Breast epithelium (tissue), 4 donors: ENCODE measurements at regions not wholly inside any gene's neighbourhood (a gene's known extent, or its start where the extent isn't known, plus 50 kb on each side); places are given as distances from the start of the nearest gene placed in this dataset.

Experiments used
- DNase-seq, 2 donors: peaks; one replicate each; pipeline ENCODE4 v3.0.0-alpha.2; 2019; ENCODE audit warnings: low spot score in 2 of 2
- H3K27ac ChIP-seq, 2 donors: fragments of 200-600 bp; sonication (generic) in 1 of 2; one replicate each; pipeline ENCODE4 v1.5.1; 2016 to 2019; ENCODE audit warnings: mild to moderate bottlenecking in 1 of 2
- H3K27me3 ChIP-seq, 2 donors: fragments of 200-600 bp; sonication (generic) in 1 of 2; one replicate each; pipeline versions ENCODE4 v1.5.1 to v1.6.0; 2017 to 2019; ENCODE audit warnings: control low read depth in 1 of 2, mild to moderate bottlenecking in 1 of 2
- H3K36me3 ChIP-seq: fragments of 200-600 bp; one replicate; pipeline ENCODE4 v1.5.1; 2019
- H3K4me1 ChIP-seq, 2 donors: fragments of 200-600 bp; sonication (generic); one replicate each; pipeline ENCODE4 v1.5.1; 2016 to 2019; ENCODE audit warnings: control low read depth in 1 of 2
- H3K4me3 ChIP-seq, 3 donors: fragments of 200-600 bp; sonication (generic); 1 replicate in 2 of 3; 2 replicates in 1 of 3; pipeline ENCODE4 v1.5.1; 2016 to 2019; ENCODE audit warnings: mild to moderate bottlenecking in 3 of 3, moderate library complexity in 2 of 3
- H3K9me3 ChIP-seq, 2 donors: fragments of 200-600 bp; sonication (generic) in 1 of 2; one replicate each; pipeline ENCODE4 v1.5.1; 2016 to 2019; ENCODE audit warnings: control low read depth in 1 of 2
- POLR2A ChIP-seq: fragments of 450-650 bp; IDR thresholded peaks from one replicate; pipeline ENCODE4 v1.6.1; 2016; ENCODE audit warnings: antibody characterized with exemption, mild to moderate bottlenecking, moderate library complexity
- POLR2AphosphoS5 ChIP-seq, 3 donors: sonication (generic); formaldehyde crosslinking; IDR thresholded peaks; one replicate each; pipeline ENCODE4 v1.6.1; 2017; ENCODE audit warnings: antibody characterized with exemption in 3 of 3
- intact Hi-C: fragments of 100-400 bp; cut with DNase I; formaldehyde crosslinking; loops from one replicate; pipeline ENCODE4 v1.15.1; 2023; ENCODE audit warnings: low total_unique reads
- TF ChIP-seq, protein P1 (sequence below), 3 donors: fragments of 450-650 bp; IDR thresholded peaks; one replicate each; pipeline ENCODE4 v1.5.1; 2016 to 2017; ENCODE audit warnings: antibody characterized with exemption in 3 of 3, mild to moderate bottlenecking in 3 of 3, moderate library complexity in 3 of 3

DNA sequence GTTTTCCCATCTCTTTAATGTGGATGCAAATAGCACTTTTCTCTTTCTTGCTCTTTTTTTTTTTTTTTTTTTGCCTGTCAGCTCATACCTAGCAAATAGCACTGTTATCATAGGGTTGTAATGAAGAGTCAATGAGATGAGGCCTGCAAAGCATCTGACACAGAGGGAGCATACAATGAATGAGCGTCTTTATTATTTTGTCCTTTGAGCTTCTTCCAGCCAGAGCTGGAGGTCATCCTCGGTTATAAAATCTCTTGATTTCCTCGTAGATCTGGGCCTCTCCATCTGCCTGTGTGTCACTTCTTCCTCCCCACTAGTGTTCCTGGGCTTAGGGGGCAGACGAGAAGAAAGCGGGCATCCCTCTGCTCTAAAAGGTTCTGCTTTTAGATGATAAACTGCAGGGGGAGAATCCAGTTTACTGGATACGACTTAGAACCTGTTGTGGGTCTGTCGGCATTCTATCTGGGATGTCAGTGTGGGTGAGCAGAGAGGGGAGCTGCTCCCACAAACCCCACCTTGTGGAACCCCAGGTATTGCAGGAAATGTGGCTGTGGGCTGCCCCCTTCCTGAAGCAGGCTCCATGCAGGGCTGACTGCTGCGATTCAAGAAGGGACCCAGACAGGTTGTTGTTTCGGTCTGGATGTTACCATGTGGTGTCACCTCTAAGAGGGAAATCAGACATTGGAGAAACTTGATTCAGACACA is 135.8 kb upstream of the GPR26 start:
- TF ChIP-seq, protein P1, sequence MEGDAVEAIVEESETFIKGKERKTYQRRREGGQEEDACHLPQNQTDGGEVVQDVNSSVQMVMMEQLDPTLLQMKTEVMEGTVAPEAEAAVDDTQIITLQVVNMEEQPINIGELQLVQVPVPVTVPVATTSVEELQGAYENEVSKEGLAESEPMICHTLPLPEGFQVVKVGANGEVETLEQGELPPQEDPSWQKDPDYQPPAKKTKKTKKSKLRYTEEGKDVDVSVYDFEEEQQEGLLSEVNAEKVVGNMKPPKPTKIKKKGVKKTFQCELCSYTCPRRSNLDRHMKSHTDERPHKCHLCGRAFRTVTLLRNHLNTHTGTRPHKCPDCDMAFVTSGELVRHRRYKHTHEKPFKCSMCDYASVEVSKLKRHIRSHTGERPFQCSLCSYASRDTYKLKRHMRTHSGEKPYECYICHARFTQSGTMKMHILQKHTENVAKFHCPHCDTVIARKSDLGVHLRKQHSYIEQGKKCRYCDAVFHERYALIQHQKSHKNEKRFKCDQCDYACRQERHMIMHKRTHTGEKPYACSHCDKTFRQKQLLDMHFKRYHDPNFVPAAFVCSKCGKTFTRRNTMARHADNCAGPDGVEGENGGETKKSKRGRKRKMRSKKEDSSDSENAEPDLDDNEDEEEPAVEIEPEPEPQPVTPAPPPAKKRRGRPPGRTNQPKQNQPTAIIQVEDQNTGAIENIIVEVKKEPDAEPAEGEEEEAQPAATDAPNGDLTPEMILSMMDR (IDR thresholded peaks at IDR 0.05), result no peak
- TF ChIP-seq POLR2A (no peak), POLR2AphosphoS5 (IDR thresholded peaks at IDR 0.05) (no peak)
- no peak overlapping the region for H3K4me3 ChIP-seq
- H3K9me3 ChIP-seq, result no peaks in the 10 kb centered on the region
- H3K4me1 ChIP-seq, result no peaks in the 10 kb centered on the region
- no peak for DNase-seq
- no peaks in the 10 kb centered on the region for H3K27me3 ChIP-seq
- H3K27ac ChIP-seq, result no peak overlapping the region
- H3K36me3 ChIP-seq, result no peaks in the 10 kb centered on the region
- intact Hi-C loops, result no loop called here

DNA sequence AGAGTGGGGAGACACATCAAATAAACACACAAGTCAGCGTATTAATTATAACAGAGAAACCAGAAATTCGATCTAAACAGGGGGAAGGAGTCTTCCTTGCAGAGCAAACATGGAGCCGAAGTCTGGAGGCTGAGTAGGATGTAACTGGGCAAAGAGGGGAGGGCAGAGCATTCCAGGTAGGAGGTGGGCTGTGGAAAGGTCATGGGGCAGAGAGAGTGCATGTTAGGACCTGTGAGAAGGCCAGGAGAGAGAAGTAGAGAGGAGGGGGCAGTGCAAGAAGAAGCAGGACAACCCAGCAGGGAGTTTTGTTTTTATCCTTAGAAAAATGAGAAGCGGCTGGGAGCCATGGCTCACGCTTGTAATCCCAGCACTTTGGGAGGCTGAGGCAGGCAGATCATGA is 130.8 kb upstream of the GPR26 start:
- Histone ChIP-seq H3K9me3 (no peaks in the 10 kb centered on the region), H3K27ac (no peak overlapping the region), H3K36me3 (no peaks in the 10 kb centered on the region), H3K4me3 (no peak overlapping the region), H3K27me3 (no peaks in the 10 kb centered on the region), H3K4me1 (no peaks in the 10 kb centered on the region)
- no peak for DNase-seq
- no peak for TF ChIP-seq POLR2A
- TF ChIP-seq, protein P1 (IDR thresholded peaks at IDR 0.05), result no peak
- no peak for TF ChIP-seq POLR2AphosphoS5 (IDR thresholded peaks at IDR 0.05)
- intact Hi-C loops, result no loop called here

GRCh38 chr10:123536176-123536845 is 129.8 kb upstream of the GPR26 start:
- TF ChIP-seq POLR2AphosphoS5 (IDR thresholded peaks at IDR 0.05) (no peak), POLR2A (no peak)
- H3K9me3 ChIP-seq, result no peaks in the 10 kb centered on the region
- intact Hi-C loops, result no loop called here
- no peak overlapping the region for H3K27ac ChIP-seq
- H3K27me3 ChIP-seq, result no peaks in the 10 kb centered on the region
- DNase-seq, result no peak
- H3K36me3 ChIP-seq, result no peaks in the 10 kb centered on the region
- no peak overlapping the region for H3K4me3 ChIP-seq
- H3K4me1 ChIP-seq, result no peaks in the 10 kb centered on the region

GRCh38 chr10:123537188-123537961 is 128.8 kb upstream of the GPR26 start:
- Histone ChIP-seq H3K9me3 (no peaks in the 10 kb centered on the region), H3K4me1 (no peaks in the 10 kb centered on the region), H3K27me3 (no peaks in the 10 kb centered on the region), H3K36me3 (no peaks in the 10 kb centered on the region), H3K4me3 (no peak overlapping the region), H3K27ac (no peak overlapping the region)
- TF ChIP-seq POLR2AphosphoS5 (IDR thresholded peaks at IDR 0.05), result no peak
- TF ChIP-seq, protein P1 (IDR thresholded peaks at IDR 0.05), result no peak
- TF ChIP-seq POLR2A, result no peak
- peak in 1 of 2 donors; percentile 7 for DNase-seq
- intact Hi-C loops, result no loop called here

DNA sequence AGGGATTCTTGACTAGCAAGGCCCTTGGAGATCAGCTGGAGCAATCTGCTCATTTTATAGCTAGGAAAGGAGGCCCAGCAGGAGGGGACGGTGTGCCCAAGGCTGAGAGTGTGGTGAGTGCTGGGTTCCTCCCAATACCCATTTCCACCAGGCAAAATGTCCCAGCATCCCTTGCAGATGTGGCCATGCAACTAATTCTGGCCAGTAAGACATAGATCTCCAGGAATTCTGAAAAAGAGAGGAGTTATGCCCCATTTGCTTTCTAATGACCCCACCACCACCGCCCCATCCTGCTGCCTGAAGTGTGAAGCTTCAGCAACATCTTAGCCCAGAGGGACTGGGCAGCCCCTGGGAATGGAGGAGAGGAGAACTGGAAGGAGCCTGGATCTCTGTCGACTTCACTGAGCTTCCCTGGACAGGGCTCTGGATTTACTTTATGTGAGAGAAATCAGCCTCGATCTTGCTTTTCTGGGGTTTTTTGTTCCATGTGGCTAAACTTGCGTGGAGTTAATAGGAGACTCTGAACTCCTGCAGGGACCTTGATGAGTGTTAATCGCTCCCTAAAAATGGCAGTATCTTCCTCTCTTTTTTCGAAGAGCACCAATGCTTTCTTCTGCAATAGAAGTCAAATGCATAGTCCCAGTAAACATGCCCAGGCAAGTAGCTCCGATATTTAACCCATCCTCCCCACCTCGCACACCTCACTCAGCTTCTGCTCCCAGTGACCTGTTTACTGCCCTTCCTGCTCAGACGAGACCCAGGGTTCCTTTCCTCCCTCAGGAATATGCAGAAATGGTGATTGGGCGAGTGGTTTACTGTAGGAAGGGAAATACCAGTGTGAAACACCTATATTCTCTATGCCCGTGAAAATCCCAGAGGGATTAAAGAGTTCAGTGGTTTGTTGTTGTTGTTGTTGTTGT is 127.5 kb upstream of the GPR26 start:
- Histone ChIP-seq H3K36me3 (no peaks in the 10 kb centered on the region), H3K27me3 (no peaks in the 10 kb centered on the region), H3K4me3 (no peak overlapping the region), H3K27ac (no peak overlapping the region), H3K4me1 (no peaks in the 10 kb centered on the region), H3K9me3 (peaks cover 0 to 4% of the 10 kb centered on the region in 2 donors)
- TF ChIP-seq POLR2A (no peak), POLR2AphosphoS5 (IDR thresholded peaks at IDR 0.05) (no peak)
- TF ChIP-seq, protein P1 (IDR thresholded peaks at IDR 0.05), result no peak
- DNase-seq, result no peak
- intact Hi-C loops, result no loop called here
